ENCODE measurements at regions not wholly inside any gene's neighbourhood (a gene's known extent, or its start where the extent isn't known, plus 50 kb on each side); places are given as distances from the start of the nearest gene placed in this dataset.
A peak's percentile ranks its signal among the peaks of the same experiment; 100 is the strongest.
"Not testable (repeated sequence)": the region's sequence is repeated elsewhere in the genome, so short reads cannot be mapped to it uniquely, and the experiment has no call there.

DNA sequence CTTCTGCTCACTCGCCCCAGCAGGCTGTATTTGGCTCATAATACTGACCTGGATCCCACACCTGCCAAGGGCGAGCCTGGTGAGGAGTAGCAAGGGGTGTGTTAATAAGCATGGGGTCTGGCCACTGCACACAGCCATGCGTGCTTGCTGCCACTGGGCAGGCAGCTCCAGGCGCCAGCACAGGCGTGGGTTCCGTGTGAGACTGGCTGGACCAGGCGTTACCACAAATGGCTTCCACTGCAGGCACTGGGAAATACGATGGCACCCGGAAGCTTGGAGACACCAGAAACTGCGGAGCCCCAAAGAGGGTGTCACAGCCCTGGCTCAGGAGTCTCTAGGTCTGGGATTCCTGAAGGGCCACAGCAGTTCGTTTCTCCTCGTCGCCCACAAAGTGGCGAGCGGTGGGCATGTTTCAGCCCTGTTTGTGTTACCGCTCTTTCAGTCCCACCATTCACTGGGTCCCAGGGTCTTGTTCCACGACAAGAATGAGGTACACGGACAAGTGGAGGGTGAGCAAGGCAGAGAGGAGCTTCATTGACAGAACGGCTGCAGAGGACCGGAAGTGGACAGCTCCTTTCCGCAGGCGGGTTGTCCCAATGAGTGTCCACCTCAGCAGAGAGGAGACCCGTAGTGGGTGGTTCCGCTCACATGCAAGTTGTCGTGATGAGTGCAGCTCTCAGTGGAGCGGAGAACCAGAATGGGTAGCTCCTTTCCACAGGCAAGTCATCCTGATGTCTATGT lies 428.9 kb downstream of the EPHA5 start:
- Histone ChIP-seq H3K27ac (no peak overlapping the region), H3K27me3 (ENCODE audit: low read depth) (no peaks in the 10 kb centered on the region), H3K4me3 (no peak overlapping the region), H3K36me3 (no peaks in the 10 kb centered on the region), H3K9me3 (no peaks in the 10 kb centered on the region), H3K4me1 (no peaks in the 10 kb centered on the region)
- intact Hi-C loops (cut with DNase I) = no loop called here
- ATAC-seq = peak in 1 of 2 donors; percentile 19
- peak; percentile 28 for DNase-seq
- TF ChIP-seq, protein P1, sequence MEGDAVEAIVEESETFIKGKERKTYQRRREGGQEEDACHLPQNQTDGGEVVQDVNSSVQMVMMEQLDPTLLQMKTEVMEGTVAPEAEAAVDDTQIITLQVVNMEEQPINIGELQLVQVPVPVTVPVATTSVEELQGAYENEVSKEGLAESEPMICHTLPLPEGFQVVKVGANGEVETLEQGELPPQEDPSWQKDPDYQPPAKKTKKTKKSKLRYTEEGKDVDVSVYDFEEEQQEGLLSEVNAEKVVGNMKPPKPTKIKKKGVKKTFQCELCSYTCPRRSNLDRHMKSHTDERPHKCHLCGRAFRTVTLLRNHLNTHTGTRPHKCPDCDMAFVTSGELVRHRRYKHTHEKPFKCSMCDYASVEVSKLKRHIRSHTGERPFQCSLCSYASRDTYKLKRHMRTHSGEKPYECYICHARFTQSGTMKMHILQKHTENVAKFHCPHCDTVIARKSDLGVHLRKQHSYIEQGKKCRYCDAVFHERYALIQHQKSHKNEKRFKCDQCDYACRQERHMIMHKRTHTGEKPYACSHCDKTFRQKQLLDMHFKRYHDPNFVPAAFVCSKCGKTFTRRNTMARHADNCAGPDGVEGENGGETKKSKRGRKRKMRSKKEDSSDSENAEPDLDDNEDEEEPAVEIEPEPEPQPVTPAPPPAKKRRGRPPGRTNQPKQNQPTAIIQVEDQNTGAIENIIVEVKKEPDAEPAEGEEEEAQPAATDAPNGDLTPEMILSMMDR (IDR thresholded peaks at IDR 0.05) = no peak

DNA sequence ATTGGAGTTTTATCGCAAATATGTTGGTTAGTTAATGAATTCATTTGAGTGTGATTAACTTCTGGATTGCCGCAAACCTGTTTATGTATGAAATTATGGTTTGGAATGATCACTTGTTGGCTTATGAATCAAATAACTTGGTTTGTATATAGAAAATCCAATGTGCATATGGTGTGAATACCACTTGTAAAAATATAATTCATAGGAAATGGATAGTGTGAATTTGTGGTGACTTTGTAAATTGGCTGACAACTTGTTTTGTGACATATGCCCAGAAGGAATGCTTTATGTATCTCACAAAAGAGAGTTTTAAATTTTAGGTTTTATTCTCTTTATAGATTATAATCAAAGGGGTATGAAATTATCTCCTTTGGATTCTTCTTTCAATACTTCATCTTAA lies 436.2 kb downstream of the EPHA5 start:
- no peak overlapping the region for H3K4me3 ChIP-seq
- H3K27me3 ChIP-seq (ENCODE audit: low read depth) = no peaks in the 10 kb centered on the region
- no peaks in the 10 kb centered on the region for H3K4me1 ChIP-seq
- TF ChIP-seq, protein P1 (IDR thresholded peaks at IDR 0.05) = no peak
- no peaks in the 10 kb centered on the region for H3K36me3 ChIP-seq
- no peak for DNase-seq
- ATAC-seq = no peak
- H3K27ac ChIP-seq = no peak overlapping the region
- intact Hi-C loops (cut with DNase I) = no loop called here
- H3K9me3 ChIP-seq = no peaks in the 10 kb centered on the region

DNA sequence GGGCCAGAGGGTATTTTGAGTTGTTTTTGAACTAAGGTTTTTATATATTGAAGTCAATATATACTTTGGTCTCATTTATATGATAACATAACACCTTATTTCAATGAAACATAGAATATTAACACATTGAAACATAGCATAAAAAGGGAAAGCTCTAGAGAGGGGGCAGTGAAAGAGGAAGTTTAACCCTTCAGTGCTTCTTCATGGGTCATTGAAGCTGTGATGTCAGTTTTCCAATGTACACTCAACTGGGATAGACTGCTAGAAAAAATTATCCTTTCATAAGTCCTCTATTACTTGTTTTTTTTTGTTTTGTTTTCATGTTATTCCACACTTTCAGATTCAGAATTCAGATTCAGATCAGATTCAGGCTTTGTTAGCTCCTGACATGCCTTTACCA lies 442.7 kb downstream of the EPHA5 start:
- H3K9me3 ChIP-seq = no peaks in the 10 kb centered on the region
- TF ChIP-seq, protein P1 (IDR thresholded peaks at IDR 0.05) = no peak
- H3K27ac ChIP-seq = no peak overlapping the region
- DNase-seq (no peak), ATAC-seq (no peak)
- intact Hi-C loops (cut with DNase I) = no loop called here
- no peaks in the 10 kb centered on the region for H3K36me3 ChIP-seq
- H3K27me3 ChIP-seq (ENCODE audit: low read depth) = no peaks in the 10 kb centered on the region
- no peaks in the 10 kb centered on the region for H3K4me1 ChIP-seq
- H3K4me3 ChIP-seq = no peak overlapping the region

DNA sequence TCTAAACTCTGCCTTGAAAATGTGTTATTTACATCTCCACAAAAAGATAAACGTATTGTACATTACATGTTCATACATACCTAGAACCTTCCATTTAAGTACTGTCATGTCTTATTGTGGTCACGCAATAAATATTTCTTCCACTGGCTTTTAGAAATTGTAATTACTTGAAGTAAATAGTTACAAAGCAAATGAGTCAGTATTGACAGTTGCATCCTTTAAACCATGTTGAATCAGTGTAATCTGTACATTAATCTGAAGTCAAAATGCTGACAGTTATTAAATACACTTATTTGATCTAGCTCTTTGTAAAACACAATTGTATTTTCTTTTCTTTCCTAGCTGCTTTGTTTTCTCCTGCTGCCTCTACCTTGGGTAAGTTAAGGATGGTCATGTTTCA lies 446.7 kb downstream of the EPHA5 start:
- no peak for ATAC-seq
- Histone ChIP-seq H3K4me3 (no peak overlapping the region), H3K4me1 (no peaks in the 10 kb centered on the region), H3K27ac (no peak overlapping the region), H3K9me3 (no peaks in the 10 kb centered on the region), H3K27me3 (ENCODE audit: low read depth) (no peaks in the 10 kb centered on the region), H3K36me3 (no peaks in the 10 kb centered on the region)
- TF ChIP-seq, protein P1 (IDR thresholded peaks at IDR 0.05) = no peak
- intact Hi-C loops (cut with DNase I) = no loop called here
- DNase-seq = no peak

DNA sequence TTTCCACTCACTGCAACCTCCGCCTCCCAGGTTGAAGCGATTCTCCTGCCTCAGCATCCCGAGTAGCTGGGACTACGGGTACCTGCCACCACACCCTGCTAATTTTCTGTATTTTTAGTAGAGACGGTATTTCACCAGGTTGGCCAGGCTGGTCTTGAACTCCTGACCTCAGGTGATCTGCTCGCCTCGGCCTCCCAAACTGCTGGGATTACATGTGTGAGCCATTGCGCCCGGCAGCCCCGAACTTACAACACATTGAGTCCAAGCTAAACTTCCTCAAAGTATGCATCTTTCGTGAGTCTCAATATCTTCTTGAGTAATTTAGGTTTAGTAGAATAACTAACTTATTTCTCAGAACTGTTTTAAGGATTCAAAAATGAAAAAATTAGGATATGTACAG lies 447.2 kb downstream of the EPHA5 start:
- H3K27me3 ChIP-seq (ENCODE audit: low read depth); H3K36me3 ChIP-seq; H3K27ac ChIP-seq; ATAC-seq; H3K4me3 ChIP-seq; intact Hi-C loops (cut with DNase I); H3K4me1 ChIP-seq; H3K9me3 ChIP-seq: not testable (repeated sequence)
- DNase-seq = peak; percentile 19

DNA sequence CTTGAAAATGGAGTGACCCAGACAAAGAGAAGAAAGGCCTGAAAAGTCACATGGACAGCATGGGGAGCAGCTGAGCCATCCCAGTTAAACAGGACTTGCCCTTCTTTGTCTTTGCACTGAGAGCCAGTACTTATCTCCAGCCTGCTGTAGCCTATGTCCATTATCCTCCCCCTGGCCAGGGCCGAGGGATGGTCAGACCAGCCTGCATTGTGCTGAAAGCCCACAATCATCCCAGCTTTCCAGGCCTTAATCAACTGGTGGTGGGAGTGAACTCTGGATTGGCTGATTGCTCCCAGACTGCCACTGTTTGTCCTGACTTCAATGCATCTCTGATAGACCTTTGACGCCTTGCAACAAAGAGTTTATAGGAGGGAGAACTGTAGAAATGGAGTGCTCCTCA lies 453.1 kb downstream of the EPHA5 start:
- intact Hi-C loops (cut with DNase I) = no loop called here
- Histone ChIP-seq H3K27ac (no peak overlapping the region), H3K4me1 (no peaks in the 10 kb centered on the region), H3K27me3 (ENCODE audit: low read depth) (no peaks in the 10 kb centered on the region), H3K9me3 (no peaks in the 10 kb centered on the region), H3K4me3 (no peak overlapping the region), H3K36me3 (no peaks in the 10 kb centered on the region)
- no peak for ATAC-seq
- TF ChIP-seq, protein P1 (IDR thresholded peaks at IDR 0.05) = no peak
- no peak for DNase-seq

All from lower lobe of right lung (tissue), 2 donors.